ENCODE measurements at regions not wholly inside any gene's neighbourhood (a gene's known extent, or its start where the extent isn't known, plus 50 kb on each side); places are given as distances from the start of the nearest gene placed in this dataset.
"Not testable (repeated sequence)": the region's sequence is repeated elsewhere in the genome, so short reads cannot be mapped to it uniquely, and the experiment has no call there.

- no peak for DNase-seq (ENCODE audit: low read depth)
- no peak overlapping the region for H3K4me3 ChIP-seq (ENCODE audit: low read depth, low read length)
- no peak for TF ChIP-seq CTCF (IDR thresholded peaks at IDR 0.05; ENCODE audit: control insufficient read depth, extremely low read depth, insufficient read depth)
Measured at GRCh38 chr14:85016496-85016895, 513.4 kb upstream of the FLRT2 start.

GRCh38 chr14:85023866-85024265, 506.1 kb upstream of the FLRT2 start:
- not testable (repeated sequence) for H3K4me3 ChIP-seq (ENCODE audit: low read depth, low read length); DNase-seq (ENCODE audit: low read depth)

- TF ChIP-seq CTCF (IDR thresholded peaks at IDR 0.05; ENCODE audit: control insufficient read depth, extremely low read depth, insufficient read depth): no peak
- DNase-seq (ENCODE audit: low read depth): no peak
- H3K4me3 ChIP-seq (ENCODE audit: low read depth, low read length): no peak overlapping the region
Measured at GRCh38 chr14:85024931-85025330, 505.0 kb upstream of the FLRT2 start.

- DNase-seq (ENCODE audit: low read depth): no peak
- TF ChIP-seq CTCF (IDR thresholded peaks at IDR 0.05; ENCODE audit: control insufficient read depth, extremely low read depth, insufficient read depth): no peak
- no peak overlapping the region for H3K4me3 ChIP-seq (ENCODE audit: low read depth, low read length)
Measured at GRCh38 chr14:85027681-85028370, 502.1 kb upstream of the FLRT2 start.

- no peak overlapping the region for H3K4me3 ChIP-seq (ENCODE audit: low read depth, low read length)
- no peak for TF ChIP-seq CTCF (IDR thresholded peaks at IDR 0.05; ENCODE audit: control insufficient read depth, extremely low read depth, insufficient read depth)
- DNase-seq (ENCODE audit: low read depth): no peak
Measured at GRCh38 chr14:85037411-85037810, 492.5 kb upstream of the FLRT2 start.

- no peak overlapping the region for H3K4me3 ChIP-seq (ENCODE audit: low read depth, low read length)
- no peak for TF ChIP-seq CTCF (IDR thresholded peaks at IDR 0.05; ENCODE audit: control insufficient read depth, extremely low read depth, insufficient read depth)
- no peak for DNase-seq (ENCODE audit: low read depth)
Measured at GRCh38 chr14:85038526-85039352, 491.2 kb upstream of the FLRT2 start.

- no peak for DNase-seq (ENCODE audit: low read depth)
- no peak for TF ChIP-seq CTCF (IDR thresholded peaks at IDR 0.05; ENCODE audit: control insufficient read depth, extremely low read depth, insufficient read depth)
- H3K4me3 ChIP-seq (ENCODE audit: low read depth, low read length): no peak overlapping the region
Measured at GRCh38 chr14:85039353-85039626, 490.7 kb upstream of the FLRT2 start.

Data from LNCaP clone FGC (cell line).